Esophagus squamous epithelium (tissue), 4 donors: ENCODE measurements at regions not wholly inside any gene's neighbourhood (a gene's known extent, or its start where the extent isn't known, plus 50 kb on each side); places are given as distances from the start of the nearest gene placed in this dataset.

Experiments
- CTCF ChIP-seq, 6 experiments: fragments of 450-650 bp in 4 of 6; fragments of 200-600 bp in 2 of 6; sonication (generic) in 2 of 6; IDR thresholded peaks; one replicate each; pipeline ENCODE4 v1.5.1; 2016 to 2019; ENCODE audit warnings: antibody characterized with exemption in 6 of 6, mild to moderate bottlenecking in 4 of 6, moderate library complexity in 4 of 6
- POLR2A ChIP-seq, 4 donors: fragments of 450-650 bp; IDR thresholded peaks; one replicate each; pipeline ENCODE4 v1.6.1; 2017; ENCODE audit warnings: antibody characterized with exemption in 4 of 4, mild to moderate bottlenecking in 4 of 4, moderate library complexity in 3 of 4

- no peak for TF ChIP-seq CTCF (IDR thresholded peaks at IDR 0.05)
- no peak for TF ChIP-seq POLR2A (IDR thresholded peaks at IDR 0.05)
Observed at GRCh38 chr13:39149896-39150295, 111.6 kb downstream of the NHLRC3 start.
